ENCODE measurements at regions not wholly inside any gene's neighbourhood (a gene's known extent, or its start where the extent isn't known, plus 50 kb on each side); places are given as distances from the start of the nearest gene placed in this dataset.

- TF ChIP-seq NR2C2 (IDR thresholded peaks at IDR 0.05; ENCODE audit: borderline replicate concordance, control insufficient read depth, insufficient read length, low read depth) (no peak), ZNF274 (IDR thresholded peaks at IDR 0.05; ENCODE audit: insufficient read depth, insufficient read length) (no peak), STAT3 (IDR thresholded peaks at IDR 0.05; ENCODE audit: low read depth, low read length) (no peak), SMAD1 (IDR thresholded peaks at IDR 0.05; ENCODE audit: low read depth, partially characterized antibody) (no peak), FOXK2 (IDR thresholded peaks at IDR 0.05) (no peak), CEBPB (IDR thresholded peaks at IDR 0.05; ENCODE audit: borderline replicate concordance in 1 of 2, low read depth in 2 of 2, low read length in 2 of 2) (no peak), TBL1XR1 (IDR thresholded peaks at IDR 0.05; ENCODE audit: low read depth, low read length) (no peak), HCFC1 (IDR thresholded peaks at IDR 0.05; ENCODE audit: low read length) (no peak), IKZF1 (conservative IDR thresholded peaks at IDR 0.05) (no peak), JUNB (IDR thresholded peaks at IDR 0.05) (no peak)
- TF ChIP-seq, protein P1, sequence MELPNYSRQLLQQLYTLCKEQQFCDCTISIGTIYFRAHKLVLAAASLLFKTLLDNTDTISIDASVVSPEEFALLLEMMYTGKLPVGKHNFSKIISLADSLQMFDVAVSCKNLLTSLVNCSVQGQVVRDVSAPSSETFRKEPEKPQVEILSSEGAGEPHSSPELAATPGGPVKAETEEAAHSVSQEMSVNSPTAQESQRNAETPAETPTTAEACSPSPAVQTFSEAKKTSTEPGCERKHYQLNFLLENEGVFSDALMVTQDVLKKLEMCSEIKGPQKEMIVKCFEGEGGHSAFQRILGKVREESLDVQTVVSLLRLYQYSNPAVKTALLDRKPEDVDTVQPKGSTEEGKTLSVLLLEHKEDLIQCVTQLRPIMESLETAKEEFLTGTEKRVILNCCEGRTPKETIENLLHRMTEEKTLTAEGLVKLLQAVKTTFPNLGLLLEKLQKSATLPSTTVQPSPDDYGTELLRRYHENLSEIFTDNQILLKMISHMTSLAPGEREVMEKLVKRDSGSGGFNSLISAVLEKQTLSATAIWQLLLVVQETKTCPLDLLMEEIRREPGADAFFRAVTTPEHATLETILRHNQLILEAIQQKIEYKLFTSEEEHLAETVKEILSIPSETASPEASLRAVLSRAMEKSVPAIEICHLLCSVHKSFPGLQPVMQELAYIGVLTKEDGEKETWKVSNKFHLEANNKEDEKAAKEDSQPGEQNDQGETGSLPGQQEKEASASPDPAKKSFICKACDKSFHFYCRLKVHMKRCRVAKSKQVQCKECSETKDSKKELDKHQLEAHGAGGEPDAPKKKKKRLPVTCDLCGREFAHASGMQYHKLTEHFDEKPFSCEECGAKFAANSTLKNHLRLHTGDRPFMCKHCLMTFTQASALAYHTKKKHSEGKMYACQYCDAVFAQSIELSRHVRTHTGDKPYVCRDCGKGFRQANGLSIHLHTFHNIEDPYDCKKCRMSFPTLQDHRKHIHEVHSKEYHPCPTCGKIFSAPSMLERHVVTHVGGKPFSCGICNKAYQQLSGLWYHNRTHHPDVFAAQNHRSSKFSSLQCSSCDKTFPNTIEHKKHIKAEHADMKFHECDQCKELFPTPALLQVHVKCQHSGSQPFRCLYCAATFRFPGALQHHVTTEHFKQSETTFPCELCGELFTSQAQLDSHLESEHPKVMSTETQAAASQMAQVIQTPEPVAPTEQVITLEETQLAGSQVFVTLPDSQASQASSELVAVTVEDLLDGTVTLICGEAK (IDR thresholded peaks at IDR 0.05; ENCODE audit: borderline replicate concordance) = no peak
Observed at GRCh38 chr5:163595932-163596607, 90.7 kb downstream of the MAT2B start (continued).

Measured in GM12878 (cell line).